Sigmoid colon (tissue), 4 donors: ENCODE measurements at regions not wholly inside any gene's neighbourhood (a gene's known extent, or its start where the extent isn't known, plus 50 kb on each side); places are given as distances from the start of the nearest gene placed in this dataset.

Source experiments
- CTCF ChIP-seq, 4 experiments: fragments of 450-650 bp in 3 of 4; fragments of 200-600 bp in 1 of 4; IDR thresholded peaks; one replicate each; pipeline ENCODE4 v1.5.1; 2016 to 2019; ENCODE audit warnings: antibody characterized with exemption in 4 of 4, mild to moderate bottlenecking in 3 of 4, moderate library complexity in 2 of 4
- POLR2A ChIP-seq, 2 donors: fragments of 450-650 bp; IDR thresholded peaks; one replicate each; pipeline ENCODE4 v1.6.1; 2016; ENCODE audit warnings: antibody characterized with exemption in 2 of 2, mild to moderate bottlenecking in 2 of 2, moderate library complexity in 2 of 2
- POLR2AphosphoS5 ChIP-seq, 4 donors: sonication (generic); formaldehyde crosslinking; IDR thresholded peaks; one replicate each; pipeline ENCODE4 v1.6.1; 2017; ENCODE audit warnings: antibody characterized with exemption in 4 of 4

DNA sequence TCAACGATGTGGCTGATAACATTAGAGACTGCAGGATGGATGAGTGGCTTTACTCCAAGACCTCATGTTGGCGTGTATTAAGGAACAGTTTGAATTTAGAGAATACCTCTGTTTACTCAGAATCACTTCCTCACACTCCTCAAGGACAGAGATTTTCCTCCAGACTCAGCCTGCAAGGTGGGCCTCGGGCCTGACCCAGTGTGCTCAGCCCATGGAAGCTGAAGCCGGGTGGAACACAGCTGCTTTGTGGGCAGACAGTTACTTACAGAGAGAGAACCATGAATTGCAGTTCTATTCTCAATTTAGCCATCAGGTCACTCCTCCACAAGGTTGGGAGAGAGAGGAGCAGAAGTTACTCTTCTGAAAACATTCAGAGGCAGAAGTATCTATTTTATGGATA is 135.8 kb downstream of the SNX19 start:
- no peak for TF ChIP-seq CTCF (IDR thresholded peaks at IDR 0.05)
- TF ChIP-seq POLR2AphosphoS5 (IDR thresholded peaks at IDR 0.05): no peak
- no peak for TF ChIP-seq POLR2A (IDR thresholded peaks at IDR 0.05)
